Activated CD4-positive, alpha-beta T cell treated with anti-CD3 and anti-CD28 coated beads, Interleukin-2, amount 50 U/mL, for 16 hours (primary cell): ENCODE measurements at regions not wholly inside any gene's neighbourhood (a gene's known extent, or its start where the extent isn't known, plus 50 kb on each side); places are given as distances from the start of the nearest gene placed in this dataset.

Experiments used
- DNase-seq: peaks from one replicate; pipeline ENCODE4 v3.0.0-alpha.2; 2020

GRCh38 chr1:5492846-5493245 is 499.4 kb downstream of the NPHP4 start:
- DNase-seq, result no peak

- DNase-seq, result no peak
These were observed 500.9 kb downstream of the NPHP4 start for GRCh38 chr1:5491207-5491904.

GRCh38 chr1:5490635-5491034 is 501.6 kb downstream of the NPHP4 start:
- no peak for DNase-seq

GRCh38 chr1:5488448-5488847 is 503.8 kb downstream of the NPHP4 start:
- no peak for DNase-seq

- DNase-seq, result no peak
These were observed 506.1 kb downstream of the NPHP4 start for GRCh38 chr1:5485968-5486696.

- no peak for DNase-seq
These were observed 506.8 kb downstream of the NPHP4 start for GRCh38 chr1:5485436-5485835.

- DNase-seq, result no peak
These were observed 507.6 kb downstream of the NPHP4 start for GRCh38 chr1:5484451-5485165.

GRCh38 chr1:5481889-5482288 is 510.3 kb downstream of the NPHP4 start:
- DNase-seq, result peak; percentile 16

GRCh38 chr1:5480906-5481305 is 511.3 kb downstream of the NPHP4 start:
- no peak for DNase-seq

GRCh38 chr1:5479876-5480646 is 512.2 kb downstream of the NPHP4 start:
- DNase-seq, result no peak

GRCh38 chr1:5478961-5479360 is 513.3 kb downstream of the NPHP4 start:
- no peak for DNase-seq

- no peak for DNase-seq
These were observed 514.0 kb downstream of the NPHP4 start for GRCh38 chr1:5478156-5478695.

- no peak for DNase-seq
These were observed 514.5 kb downstream of the NPHP4 start for GRCh38 chr1:5477716-5478115.

GRCh38 chr1:5475572-5475971 is 516.7 kb downstream of the NPHP4 start:
- DNase-seq, result no peak

- no peak for DNase-seq
These were observed 519.0 kb downstream of the NPHP4 start for GRCh38 chr1:5473268-5473667.

- DNase-seq, result no peak
These were observed 525.7 kb downstream of the NPHP4 start for GRCh38 chr1:5466487-5466886.

GRCh38 chr1:5465281-5465711 is 526.9 kb downstream of the NPHP4 start:
- no peak for DNase-seq

- DNase-seq, result no peak
These were observed 527.9 kb downstream of the NPHP4 start for GRCh38 chr1:5464366-5464765.

- DNase-seq, result no peak
These were observed 531.3 kb downstream of the NPHP4 start for GRCh38 chr1:5460974-5461373.

- DNase-seq, result no peak
These were observed 532.2 kb downstream of the NPHP4 start for GRCh38 chr1:5459839-5460610.

- no peak for DNase-seq
These were observed 534.0 kb downstream of the NPHP4 start for GRCh38 chr1:5458248-5458647.
